NCI-H2107 treated with DMSO at 0.1 percent for 48 hours (cell line): ENCODE measurements at regions not wholly inside any gene's neighbourhood (a gene's known extent, or its start where the extent isn't known, plus 50 kb on each side); places are given as distances from the start of the nearest gene placed in this dataset.
A peak's percentile ranks its signal among the peaks of the same experiment; 100 is the strongest.
"Not testable (repeated sequence)": the region's sequence is repeated elsewhere in the genome, so short reads cannot be mapped to it uniquely, and the experiment has no call there.

Source experiments
- DNase-seq: peaks from one replicate; lab custom pipeline; 2025; ENCODE audit not compliant: unreplicated experiment; lab: John Stamatoyannopoulos, UW

DNA sequence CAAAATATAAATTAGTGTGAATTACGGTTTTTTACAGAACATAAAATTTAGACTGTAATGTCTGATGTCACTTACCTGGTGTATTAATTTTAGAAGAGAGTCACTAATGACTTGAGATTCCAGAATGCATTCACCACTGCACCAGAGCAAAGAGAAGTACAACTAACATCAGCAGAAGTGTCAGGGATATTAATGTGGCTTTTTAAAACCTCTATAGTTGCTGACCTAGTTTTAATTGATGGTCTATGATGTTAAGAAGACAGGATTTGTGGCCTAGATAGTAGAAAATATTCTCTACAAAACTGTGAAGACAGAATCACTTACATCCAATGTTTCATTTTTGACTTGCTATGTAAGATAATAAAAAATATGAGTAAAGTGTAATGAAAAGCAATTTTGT, 1181.6 kb downstream of the RAPGEF2 start:
- no peak for DNase-seq

DNA sequence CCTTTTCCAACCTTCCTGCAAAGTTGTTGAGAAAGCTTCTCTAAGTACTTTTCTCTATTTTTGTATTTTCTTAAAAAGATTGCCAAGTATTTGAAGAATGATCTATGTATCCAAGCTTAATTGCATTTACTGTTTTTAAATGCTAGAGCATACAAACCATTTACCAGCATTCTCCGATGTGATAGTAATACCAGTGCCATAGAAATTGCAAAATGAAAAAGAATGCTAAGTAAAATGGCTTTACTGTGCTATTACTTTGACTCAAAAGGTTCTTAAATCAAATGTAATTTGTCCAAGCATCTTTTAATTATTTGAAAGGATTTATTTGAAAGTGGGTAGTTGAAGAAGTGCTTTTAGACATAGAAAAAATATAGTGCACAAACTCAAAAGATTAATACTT, 1183.2 kb downstream of the RAPGEF2 start:
- DNase-seq = no peak

DNA sequence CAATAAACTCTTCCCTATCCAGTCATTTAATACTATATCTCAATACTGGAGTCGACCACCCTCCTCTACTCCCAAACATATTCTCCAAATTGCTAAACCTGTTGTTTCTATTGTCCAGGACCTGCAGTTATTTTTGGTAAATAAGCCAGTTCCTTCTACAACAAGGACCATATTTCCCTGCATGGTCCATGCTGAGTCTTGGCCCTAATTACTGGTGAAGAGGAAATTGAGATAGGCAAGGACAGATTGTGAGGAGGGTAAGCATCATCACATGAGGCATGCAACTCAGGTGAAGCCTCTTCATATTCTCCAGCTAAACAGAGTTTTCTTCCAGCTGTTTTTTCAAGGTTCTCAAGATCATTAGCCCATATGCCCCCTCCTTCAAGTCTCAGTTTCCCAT, 1193.6 kb downstream of the RAPGEF2 start:
- no peak for DNase-seq

DNA sequence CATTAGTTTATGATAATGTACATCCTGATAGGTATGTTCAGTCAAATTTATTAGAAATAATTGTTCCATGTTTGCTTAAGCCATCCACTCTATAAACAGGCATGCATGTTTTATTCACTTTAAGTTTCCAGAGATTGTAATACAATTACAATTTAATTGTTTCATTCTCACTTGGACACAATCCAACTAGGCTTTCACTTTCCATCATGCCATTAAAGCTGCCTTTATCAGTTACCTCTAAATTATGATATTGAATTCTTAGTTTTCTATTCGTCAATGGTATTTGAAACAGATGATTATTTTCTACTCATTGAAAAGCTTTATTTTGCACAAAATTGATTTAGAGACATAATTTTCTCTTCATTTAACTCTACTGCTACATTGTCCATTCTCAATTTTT, 1196.3 kb downstream of the RAPGEF2 start:
- no peak for DNase-seq

DNA sequence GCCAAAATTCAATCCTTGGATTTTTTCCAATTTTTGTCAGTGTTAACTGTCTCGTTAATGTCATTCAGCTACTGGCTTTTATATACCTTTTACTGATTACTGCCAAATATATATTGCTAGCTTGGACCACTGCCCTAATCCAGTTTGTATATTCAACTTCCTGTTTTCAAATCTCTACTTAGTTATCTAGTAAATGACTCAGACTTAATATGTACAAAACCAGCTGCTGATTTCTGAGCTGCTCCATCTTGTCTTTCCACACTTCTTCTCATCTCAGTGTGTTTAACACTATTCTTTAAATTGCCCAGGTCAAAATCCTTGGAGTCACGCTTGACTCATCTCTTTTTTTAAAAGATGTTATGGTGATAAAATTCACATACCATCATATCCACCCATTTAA, 1196.7 kb downstream of the RAPGEF2 start:
- no peak for DNase-seq

DNA sequence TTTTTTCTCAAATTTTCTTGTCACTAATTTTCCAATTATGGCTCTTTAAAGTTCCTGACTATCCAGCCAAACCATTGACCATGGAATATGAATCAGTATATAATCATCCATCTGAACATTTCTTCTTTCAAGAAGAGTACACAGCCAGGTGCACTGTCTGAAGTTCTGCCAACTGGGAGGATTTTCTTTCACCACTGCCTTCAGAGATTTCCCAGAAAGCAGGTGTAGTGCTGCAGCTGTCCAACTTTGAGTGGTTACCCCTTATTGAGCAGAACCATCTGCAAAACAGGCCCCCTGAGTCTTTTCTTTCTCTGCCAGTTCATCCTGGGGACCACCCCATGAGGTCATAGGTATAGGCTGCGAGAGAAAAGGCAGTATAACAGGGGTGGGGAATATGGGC, 1213.2 kb downstream of the RAPGEF2 start:
- no peak for DNase-seq

DNA sequence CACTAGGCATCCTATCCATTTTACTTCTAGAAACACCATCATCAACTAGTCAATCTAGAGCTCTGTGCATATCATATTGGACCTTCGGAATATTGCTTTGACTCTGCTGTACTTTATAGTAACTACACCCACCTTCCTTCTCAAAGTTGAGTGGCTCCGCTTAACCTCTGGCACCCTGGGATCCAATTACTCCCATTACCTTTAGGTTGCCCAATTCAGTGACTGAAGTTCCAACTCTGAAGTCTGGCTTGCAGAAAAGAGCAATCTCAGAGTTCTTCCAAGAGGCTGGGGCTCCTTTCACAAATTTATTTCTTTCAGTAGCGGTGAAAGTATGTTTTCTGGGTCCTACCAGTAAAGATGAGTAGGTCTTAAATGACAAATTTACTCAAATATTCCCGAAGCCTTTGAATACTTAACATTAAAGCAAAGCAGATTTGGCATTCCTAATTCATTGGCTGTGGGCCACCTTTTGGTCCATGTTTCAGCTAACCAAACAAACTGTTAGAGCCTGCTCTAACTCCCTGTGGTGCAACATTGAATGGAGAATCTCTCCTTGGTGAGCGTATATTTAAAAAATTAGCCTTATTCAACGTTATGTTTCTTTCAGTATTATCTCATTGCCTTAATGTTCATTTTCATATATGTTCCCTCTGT, 1215.8 kb downstream of the RAPGEF2 start:
- DNase-seq = no peak

DNA sequence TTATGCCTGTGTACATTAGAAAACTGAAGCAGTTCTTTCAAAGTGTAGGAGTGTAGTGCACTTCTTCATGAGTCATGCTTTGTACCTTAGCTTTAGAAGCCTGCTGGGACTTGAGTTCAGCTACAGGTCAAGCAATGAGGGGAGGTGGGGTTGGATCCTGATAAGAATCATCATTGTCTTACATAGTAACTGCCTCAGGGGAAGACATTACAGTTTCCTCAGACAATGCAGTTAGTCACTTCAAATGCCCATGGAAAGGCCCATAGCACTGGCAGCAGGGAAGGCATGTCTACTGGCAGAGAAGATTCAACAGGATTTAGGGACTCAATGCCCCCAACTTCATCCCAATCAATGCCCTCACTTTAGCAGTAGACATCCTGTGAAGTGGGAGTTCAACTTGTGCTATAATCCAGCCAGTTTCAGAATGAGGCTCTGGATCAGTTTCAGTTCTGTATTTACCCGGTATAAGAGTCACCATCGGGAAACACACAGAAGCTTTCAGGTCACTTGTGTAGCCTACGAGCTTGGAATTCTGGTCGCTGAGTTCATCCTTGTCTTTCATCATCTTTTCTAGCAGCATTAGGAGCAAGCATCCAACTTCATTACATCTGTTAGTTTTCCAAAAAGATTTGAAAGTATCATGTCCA, 1216.5 kb downstream of the RAPGEF2 start:
- no peak for DNase-seq

DNA sequence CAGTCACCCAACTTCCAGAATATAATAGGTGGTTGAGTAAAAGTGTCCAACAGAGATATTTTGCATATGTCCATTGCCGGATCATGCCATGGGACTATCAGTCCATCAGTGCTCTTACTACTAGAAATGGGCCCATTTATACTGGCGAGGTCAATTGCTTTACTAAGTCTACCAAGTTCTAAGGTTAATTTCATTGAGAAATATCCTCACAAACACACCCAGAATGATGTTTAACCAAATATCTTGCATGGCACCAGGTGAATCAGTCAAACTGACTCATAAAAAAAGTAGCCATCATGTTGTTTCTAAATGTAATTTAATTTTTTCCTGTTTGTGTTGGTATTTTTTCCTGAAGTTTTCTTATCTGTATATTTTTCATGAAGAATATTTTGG, 1217.0 kb downstream of the RAPGEF2 start:
- no peak for DNase-seq

DNA sequence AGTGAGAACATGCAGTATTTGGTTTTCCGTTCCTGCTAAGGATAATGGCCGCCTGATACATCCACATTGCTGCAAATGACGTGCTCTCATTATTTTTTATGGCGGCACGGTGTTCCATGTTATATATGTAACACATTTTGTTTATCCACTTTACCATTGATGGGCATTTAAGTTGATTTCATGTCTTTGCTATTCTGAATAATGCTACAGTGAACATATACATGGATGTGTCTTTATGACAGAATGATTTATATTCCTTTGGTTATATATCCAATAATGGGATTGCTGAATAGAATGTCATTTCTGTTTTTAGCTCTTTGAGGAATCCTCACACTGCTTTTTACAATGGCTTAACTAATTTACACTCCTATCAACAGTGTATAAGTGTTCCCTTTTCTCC, 1223.2 kb downstream of the RAPGEF2 start:
- no peak for DNase-seq

DNA sequence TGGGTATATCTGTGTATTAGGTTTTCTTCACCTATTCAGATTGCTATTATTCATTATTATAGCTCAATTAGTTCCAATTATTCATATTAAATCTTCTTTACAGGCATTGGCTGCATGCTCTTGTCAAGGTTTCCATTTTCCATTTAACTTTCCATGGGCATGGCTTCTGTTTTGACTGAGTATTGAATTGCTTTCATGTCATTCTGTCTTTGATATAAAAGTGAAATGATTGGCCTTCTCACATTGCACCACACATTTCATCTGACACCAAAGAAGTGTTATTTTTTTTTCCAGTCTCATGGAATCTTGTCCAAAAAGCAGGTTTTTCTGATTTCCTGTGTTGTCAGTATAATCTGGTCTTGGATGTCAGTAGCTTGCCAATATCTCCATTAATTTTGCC, 1244.3 kb downstream of the RAPGEF2 start:
- no peak for DNase-seq

DNA sequence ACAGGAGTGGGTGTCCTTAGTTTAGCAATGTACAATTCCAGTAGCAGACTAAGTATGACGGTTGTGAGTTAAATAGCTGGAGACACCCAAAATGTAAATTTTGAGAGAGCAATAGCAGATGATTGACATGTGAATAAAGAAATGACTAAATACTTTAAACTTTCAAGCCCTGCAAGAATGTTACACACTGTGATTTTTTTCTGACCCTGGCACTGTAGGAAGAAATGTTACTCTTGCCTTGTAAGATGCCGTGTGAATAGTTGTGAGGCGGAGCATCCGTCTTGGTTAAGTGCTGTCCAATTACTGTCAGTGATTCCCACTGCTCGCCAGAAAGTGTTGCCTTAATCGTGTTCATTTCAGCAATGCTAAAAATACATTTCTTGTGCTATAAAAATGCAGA, 1248.1 kb downstream of the RAPGEF2 start:
- DNase-seq = no peak

DNA sequence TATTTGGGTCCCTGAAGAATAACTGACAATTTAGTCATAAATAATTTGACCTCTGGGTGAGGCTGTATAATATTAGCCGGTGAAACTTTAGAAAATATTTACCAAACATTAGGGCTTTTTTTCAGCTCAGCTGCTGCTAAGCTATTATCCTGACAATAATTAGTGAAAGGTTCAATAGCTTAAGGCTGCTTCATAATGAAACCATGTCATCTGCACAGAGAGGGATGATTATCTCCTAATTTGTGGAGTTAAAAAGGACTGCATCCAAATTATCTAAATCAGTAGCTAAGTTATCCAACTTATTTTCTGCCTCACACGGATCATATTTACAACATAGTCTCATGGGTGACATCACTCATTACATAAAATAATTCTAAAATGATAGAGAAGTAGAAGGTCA, 1249.8 kb downstream of the RAPGEF2 start:
- no peak for DNase-seq

DNA sequence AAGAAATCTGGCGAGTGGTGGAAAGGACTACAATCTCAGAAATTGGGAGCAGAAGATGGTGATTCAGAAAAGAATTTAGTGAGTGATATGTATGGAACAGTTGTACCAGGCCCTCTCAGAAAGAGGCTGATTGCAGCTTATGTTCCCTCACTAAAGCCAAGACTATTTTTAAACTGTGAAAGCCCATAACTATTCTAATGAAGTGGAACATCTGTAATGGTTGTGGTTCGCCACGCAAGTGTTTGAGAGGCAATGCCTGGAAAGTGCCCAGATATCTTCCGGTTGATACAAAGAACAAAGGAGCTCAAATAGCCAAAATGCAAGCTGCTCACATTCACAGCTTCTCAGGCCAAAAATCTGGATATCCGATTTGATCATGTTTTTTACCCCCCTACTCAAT, 1250.7 kb downstream of the RAPGEF2 start:
- peak; percentile 11 for DNase-seq

DNA sequence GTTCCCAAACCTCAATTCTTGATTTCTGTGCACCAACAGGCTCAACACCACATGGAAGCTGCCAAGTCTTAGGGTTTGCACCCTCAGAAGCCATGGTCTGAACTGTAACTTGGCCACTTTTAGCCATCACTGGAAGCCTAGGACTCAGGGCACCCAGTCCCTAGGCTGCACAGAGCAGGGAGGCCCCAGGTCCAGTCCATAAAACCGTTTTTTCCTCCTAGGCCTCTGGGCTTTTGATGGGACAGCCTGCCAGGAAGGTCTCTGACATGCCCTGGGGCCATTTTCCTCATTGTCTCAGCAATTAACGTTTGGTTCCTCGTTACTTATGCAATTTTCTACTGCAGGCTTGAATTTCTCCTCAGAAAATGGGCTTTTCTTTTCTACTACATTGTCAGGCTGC, 1259.6 kb downstream of the RAPGEF2 start:
- DNase-seq = no peak

DNA sequence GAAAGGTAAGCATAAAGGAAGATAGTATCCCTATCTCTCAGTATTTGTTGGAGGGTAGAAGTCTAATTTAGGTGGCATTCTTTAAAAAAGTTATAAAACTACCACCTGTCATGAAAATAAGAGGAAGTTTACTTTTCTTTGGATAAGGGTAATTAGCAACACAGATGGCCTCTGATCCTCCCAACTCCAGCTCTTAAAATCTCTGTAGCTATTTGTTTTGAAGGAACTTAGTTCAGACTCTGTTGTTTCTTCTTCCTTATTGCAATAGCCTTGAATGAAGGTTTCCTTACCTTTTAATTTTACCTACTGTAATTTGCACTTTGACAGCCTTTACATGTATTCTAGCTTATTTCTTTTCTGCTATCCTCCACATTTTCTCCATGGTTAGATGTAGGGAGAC, 1261.3 kb downstream of the RAPGEF2 start:
- no peak for DNase-seq

DNA sequence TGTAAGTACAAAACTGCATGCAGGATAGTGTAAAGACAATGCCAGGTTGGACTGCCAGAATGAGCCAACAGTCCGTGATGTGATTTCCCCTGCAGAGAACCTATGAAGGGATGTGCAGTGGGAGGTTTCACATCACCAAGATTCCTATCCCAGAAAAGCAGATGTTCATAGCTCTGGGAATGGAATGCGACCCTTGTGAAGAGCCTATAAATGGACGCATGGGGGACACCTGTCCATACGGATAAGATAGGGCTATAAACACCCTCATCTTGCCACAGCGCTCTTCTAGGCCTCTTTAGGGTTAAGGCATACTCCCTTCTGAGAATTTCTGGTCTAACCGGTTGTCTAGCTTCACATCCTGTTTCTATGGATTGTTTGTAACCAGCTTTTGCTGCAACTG, 1261.8 kb downstream of the RAPGEF2 start:
- DNase-seq = not testable (repeated sequence)

DNA sequence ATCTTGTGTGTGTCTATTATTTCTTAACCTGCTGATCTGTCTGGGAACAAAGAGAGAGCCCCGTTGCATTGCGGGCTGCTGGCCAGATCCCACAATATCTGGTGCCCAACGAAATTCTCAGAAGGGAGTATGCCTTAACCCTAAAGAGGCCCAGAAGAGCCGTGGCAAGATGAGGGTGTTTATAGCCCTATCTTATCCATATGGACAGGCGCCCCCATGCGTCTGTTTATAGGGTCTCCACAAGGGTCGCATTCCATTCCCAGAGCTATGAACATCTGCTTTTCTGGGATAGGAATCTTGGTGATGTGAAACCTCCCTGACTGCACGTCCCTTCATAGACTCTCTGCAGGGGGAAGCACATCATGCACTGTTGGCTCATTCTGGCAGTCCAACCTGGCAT, 1262.5 kb downstream of the RAPGEF2 start:
- DNase-seq = not testable (repeated sequence)

DNA sequence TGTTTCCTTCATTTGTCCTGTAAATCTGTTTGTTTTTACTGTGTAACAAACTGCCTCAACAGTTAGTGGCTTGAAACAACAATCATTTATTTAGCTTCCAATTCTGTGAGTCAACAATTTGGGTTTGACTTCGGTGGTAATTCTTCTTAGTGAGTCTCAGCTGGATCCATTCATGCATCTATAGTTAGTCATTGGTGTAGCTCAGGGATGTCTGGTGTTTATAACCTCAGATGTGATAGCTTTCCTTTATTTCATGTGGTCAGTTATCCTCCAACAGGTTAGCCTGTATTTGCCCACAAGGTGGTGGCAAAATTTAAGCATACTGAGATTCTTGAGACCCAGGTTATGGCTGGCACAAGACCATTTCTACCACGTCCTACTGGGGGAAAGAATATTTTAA, 1267.2 kb downstream of the RAPGEF2 start:
- no peak for DNase-seq

DNA sequence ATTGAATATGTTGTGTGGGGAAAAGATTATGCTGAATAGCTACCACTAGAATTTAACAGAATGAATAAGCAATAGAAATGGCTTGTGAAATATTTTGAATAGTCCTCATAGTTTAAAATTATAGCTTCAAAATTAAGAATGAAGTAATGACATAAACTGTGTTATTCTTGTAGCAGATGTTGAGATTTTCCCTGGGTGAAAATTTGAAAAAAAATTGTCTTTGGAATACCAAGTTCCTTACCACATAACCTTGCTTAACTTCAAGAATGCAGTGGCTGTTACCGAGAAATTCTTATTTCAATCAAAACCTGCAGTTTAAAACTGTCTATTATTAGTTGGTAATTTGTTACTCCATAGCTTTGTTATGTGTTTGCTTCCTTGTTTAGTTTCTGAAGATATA, 1268.6 kb downstream of the RAPGEF2 start:
- DNase-seq = no peak

DNA sequence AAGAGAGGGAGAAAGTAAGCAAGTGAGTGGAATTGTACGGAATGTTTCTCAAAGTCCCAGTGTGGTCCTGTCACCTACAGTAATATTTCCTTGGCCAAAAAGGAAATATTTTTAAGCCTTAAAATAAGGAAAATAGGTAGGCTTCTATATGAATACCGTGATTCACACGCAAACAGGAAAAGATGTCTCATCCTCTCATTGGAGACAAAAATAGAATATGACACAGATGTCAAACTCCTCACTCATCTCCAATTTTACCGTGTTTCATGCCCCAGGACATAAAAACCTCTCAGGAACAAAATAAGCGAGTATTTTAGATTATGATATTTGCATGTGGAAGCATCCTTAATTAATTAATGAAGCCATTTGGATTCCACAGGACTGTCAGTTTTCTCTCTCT, 1269.5 kb downstream of the RAPGEF2 start:
- no peak for DNase-seq

DNA sequence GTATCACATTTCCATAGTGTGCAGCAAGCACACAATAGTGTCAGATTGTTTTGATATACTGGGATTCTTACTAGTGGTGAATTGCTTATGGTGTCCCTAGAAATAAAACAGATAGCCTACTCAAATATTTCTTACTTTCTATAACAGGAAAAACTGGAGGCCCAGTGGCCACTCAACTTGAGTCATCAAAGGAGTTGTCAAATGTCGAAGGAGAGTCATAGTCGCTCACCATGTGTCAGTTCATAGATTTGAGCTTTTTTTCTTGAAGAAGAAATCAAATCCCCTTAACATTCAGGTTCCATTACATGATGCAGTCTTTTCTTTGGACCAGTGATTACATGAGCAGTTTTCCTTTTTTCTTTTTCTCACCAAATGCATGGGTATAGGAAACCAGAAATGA, 1271.0 kb downstream of the RAPGEF2 start:
- no peak for DNase-seq

DNA sequence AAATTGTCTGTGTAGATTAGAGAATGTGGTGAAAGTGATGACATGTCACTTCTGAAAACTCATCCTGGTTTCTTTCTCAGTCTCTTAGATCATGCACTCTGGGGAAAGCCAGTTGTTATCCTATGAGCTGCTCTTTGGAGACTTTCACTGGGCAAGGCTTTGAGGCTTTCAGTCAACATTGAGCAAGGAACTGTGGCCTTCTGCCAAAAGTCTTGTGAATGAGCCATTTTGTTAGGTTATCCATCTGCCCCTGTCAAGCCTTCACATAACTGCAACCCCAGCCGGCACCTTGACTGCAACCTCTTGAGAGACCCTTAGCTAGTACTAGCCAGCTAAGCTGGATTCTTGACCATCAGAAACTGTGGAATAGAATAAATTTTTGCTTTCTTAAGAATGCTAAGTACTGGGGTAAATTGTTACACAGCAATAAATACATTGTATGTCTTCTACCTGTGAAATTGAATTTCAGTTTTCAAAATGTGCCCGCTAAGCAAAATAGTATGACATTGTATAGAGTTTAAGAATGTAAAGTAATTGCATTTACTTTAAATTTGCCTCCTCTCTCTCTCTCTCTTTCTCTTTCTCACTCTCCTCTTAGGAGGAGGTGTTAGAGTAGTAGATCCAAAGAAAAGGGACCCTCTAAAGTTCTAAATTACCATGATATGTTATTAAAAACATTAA, 1273.0 kb downstream of the RAPGEF2 start:
- no peak for DNase-seq
